ENCODE measurements at regions not wholly inside any gene's neighbourhood (a gene's known extent, or its start where the extent isn't known, plus 50 kb on each side); places are given as distances from the start of the nearest gene placed in this dataset.
"Not testable (repeated sequence)": the region's sequence is repeated elsewhere in the genome, so short reads cannot be mapped to it uniquely, and the experiment has no call there.

DNA sequence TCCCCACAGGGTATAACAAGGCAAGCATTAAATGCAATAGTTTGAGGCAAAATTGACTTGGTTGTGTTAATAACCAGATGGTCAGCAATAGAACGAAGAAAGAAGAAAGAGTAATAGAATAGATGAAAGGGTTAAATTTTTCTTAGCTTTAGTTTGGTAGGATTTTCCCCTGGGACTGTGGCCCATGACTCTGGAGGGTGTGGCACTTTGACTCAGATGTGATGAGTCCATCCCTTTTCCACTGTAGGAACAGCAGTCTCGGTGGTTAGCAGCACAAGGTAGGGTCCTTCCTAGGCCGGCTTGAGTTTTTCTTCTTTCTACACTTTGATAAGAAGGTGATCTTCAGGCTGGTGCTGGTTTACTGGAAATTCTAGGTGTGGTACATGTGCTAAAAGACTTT, 321.0 kb downstream of the CGGBP1 start:
- not testable (repeated sequence) for H3K9ac ChIP-seq (ENCODE audit: extremely low read depth, insufficient read length, low read length); H3K27me3 Mint-ChIP-seq (ENCODE audit: low read depth); H4K5ac ChIP-seq (ENCODE audit: insufficient read length, low read depth, low read length); H3K4me1 ChIP-seq (ENCODE audit: insufficient read depth, low read length); H3K4ac ChIP-seq (ENCODE audit: low read depth, low read length); H2AFZ ChIP-seq (ENCODE audit: low read length); H3K79me1 ChIP-seq (ENCODE audit: insufficient read depth, low read depth, low read length, poor library complexity, severe bottlenecking); H3K23ac ChIP-seq (ENCODE audit: insufficient read length, low read depth, low read length); H3K27ac ChIP-seq (ENCODE audit: insufficient read length, low read depth, low read length); H4K91ac ChIP-seq (ENCODE audit: insufficient read length, low read depth, low read length); H2AK5ac ChIP-seq (ENCODE audit: insufficient read length, low read length); H3K4me2 ChIP-seq (ENCODE audit: insufficient read depth, insufficient read length, low read length); H4K20me1 ChIP-seq (ENCODE audit: control insufficient read depth, insufficient read depth, insufficient read length); H3K18ac ChIP-seq (ENCODE audit: insufficient read length, low read depth, low read length); H3K23me2 ChIP-seq (ENCODE audit: insufficient read length, low read depth, low read length, poor library complexity, severe bottlenecking); H3K14ac ChIP-seq (ENCODE audit: insufficient read depth, low read length); DNase-seq; H3K56ac ChIP-seq (ENCODE audit: insufficient read length, low read depth, low read length); H4K8ac ChIP-seq (replicated peaks; ENCODE audit: insufficient read length, low read depth, low read length); H3K4me3 Mint-ChIP-seq; H3K27ac Mint-ChIP-seq; H2BK15ac ChIP-seq (ENCODE audit: low read depth, low read length); H2BK12ac ChIP-seq (ENCODE audit: insufficient read length, low read depth, low read length); H2BK20ac ChIP-seq (ENCODE audit: low read depth, low read length, poor library complexity, severe bottlenecking); H3T11ph ChIP-seq (ENCODE audit: low read length); H3K27me3 ChIP-seq (ENCODE audit: insufficient read depth, low read length); H3K79me2 ChIP-seq (ENCODE audit: insufficient read depth, low read length); H2BK120ac ChIP-seq (ENCODE audit: low read depth, low read length, poor library complexity, severe bottlenecking); H2BK5ac ChIP-seq (ENCODE audit: insufficient read length, low read length)
- Mint-ChIP-seq H3K9me3 (peaks cover 42 to 59% of the 10 kb centered on the region in 2 experiments), H3K4me1 (peaks cover 18 to 20% of the 10 kb centered on the region in 2 experiments), H3K36me3 (ENCODE audit: insufficient read depth in 1 of 3, low read depth in 3 of 3) (peaks cover 33 to 44% (median 43%) of the 10 kb centered on the region in 3 experiments)
- WGBS (ENCODE audit: extremely low coverage, insufficient read length, low lambda C conversion rate), result no CpG with 5 or more reads among the region's 3 CpGs
- H3K9me3 ChIP-seq (ENCODE audit: control insufficient read depth, low read depth, low read length), result peaks cover 22% of the 10 kb centered on the region

All from H9 (cell line).